HEK293 (cell line): ENCODE measurements at regions not wholly inside any gene's neighbourhood (a gene's known extent, or its start where the extent isn't known, plus 50 kb on each side); places are given as distances from the start of the nearest gene placed in this dataset.

Source experiments
- CTCF ChIA-PET: fragments of 350-600 bp; formaldehyde crosslinking; extraction: SDS; loops from one replicate; lab custom pipeline; 2021; ENCODE audit warnings: antibody characterized with exemption; lab: Yijun Ruan, JAX
- POLR2A ChIA-PET: fragments of 300-600 bp; formaldehyde crosslinking; extraction: SDS; loops from one replicate; lab custom pipeline; 2020; ENCODE audit warnings: antibody characterized with exemption, inconsistent platforms; lab: Yijun Ruan, JAX
- H3K27ac ChIP-seq: fragments of 200-500 bp; sonication (Bioruptor generic); 2 replicates; pipeline ENCODE4 v1.5.1; 2014; ENCODE audit warnings: low read depth, low read length, control low read depth, inconsistent platforms; ENCODE audit errors: extremely low read depth
- H3K36me3 ChIP-seq, 2 experiments: fragments of 200-500 bp in 1 of 2; sonication (Bioruptor generic) in 1 of 2; 1 replicate in 1 of 2; 2 replicates in 1 of 2; pipeline ENCODE4 v1.5.1; 2014 to 2017; ENCODE audit warnings: inconsistent platforms in 2 of 2, low read length in 2 of 2; ENCODE audit not compliant: control insufficient read depth in 2 of 2, insufficient read depth in 1 of 2
- H3K4me1 ChIP-seq: fragments of 200-500 bp; sonication (Bioruptor generic); 2 replicates; pipeline ENCODE4 v1.5.1; 2014; ENCODE audit warnings: mild to moderate bottlenecking, low read length, inconsistent platforms; ENCODE audit not compliant: control insufficient read depth, insufficient read depth
- H3K4me3 ChIP-seq: 2 replicates; pipeline ENCODE4 v1.5.1; 2011; ENCODE audit warnings: low read depth, mild to moderate bottlenecking, control low read depth, low read length, moderate library complexity
- H3K9me3 ChIP-seq: fragments of 200-500 bp; sonication (Bioruptor generic); 2 replicates; pipeline ENCODE4 v1.5.1; 2014; ENCODE audit warnings: low read depth, low read length, inconsistent platforms; ENCODE audit not compliant: control insufficient read depth, insufficient read depth
- BCL11A ChIP-seq: fragments of 450-650 bp; formaldehyde crosslinking; IDR thresholded peaks from 2 replicates; pipeline ENCODE4 v1.5.1; 2016; ENCODE audit warnings: low read depth, missing biosample characterization, missing genetic modification characterization
- BCL6B ChIP-seq: fragments of 450-650 bp; formaldehyde crosslinking; IDR thresholded peaks from 2 replicates; pipeline ENCODE4 v1.5.1; 2017; ENCODE audit warnings: missing biosample characterization, missing genetic modification characterization
- GLI2 ChIP-seq: fragments of 450-650 bp; formaldehyde crosslinking; IDR thresholded peaks from 2 replicates; pipeline ENCODE4; 2017; ENCODE audit warnings: missing biosample characterization, missing genetic modification characterization, low read depth, borderline replicate concordance
- KLF16 ChIP-seq: fragments of 450-650 bp; formaldehyde crosslinking; IDR thresholded peaks from 2 replicates; pipeline ENCODE4 v1.5.1; 2017; ENCODE audit warnings: missing biosample characterization, missing genetic modification characterization
- YY1 ChIP-seq: fragments of 450-650 bp; formaldehyde crosslinking; IDR thresholded peaks from 2 replicates; pipeline ENCODE4 v1.5.1; 2018; ENCODE audit warnings: missing biosample characterization, missing genetic modification characterization
- ZFHX2 ChIP-seq: fragments of 450-650 bp; formaldehyde crosslinking; conservative IDR thresholded peaks from 2 replicates; pipeline ENCODE4 v1.5.1; 2016; ENCODE audit warnings: missing biosample characterization, missing genetic modification characterization
- ZIC2 ChIP-seq: fragments of 450-650 bp; formaldehyde crosslinking; IDR thresholded peaks from 2 replicates; pipeline ENCODE4 v1.5.1; 2016; ENCODE audit warnings: missing biosample characterization, missing genetic modification characterization
- ZNF114 ChIP-seq: fragments of 450-650 bp; formaldehyde crosslinking; IDR thresholded peaks from 2 replicates; pipeline ENCODE4 v1.5.0; 2017; ENCODE audit warnings: missing biosample characterization, missing genetic modification characterization
- ZNF169 ChIP-seq: fragments of 450-650 bp; formaldehyde crosslinking; IDR thresholded peaks from 2 replicates; pipeline ENCODE4 v1.5.1; 2016; ENCODE audit warnings: missing biosample characterization, missing genetic modification characterization
- ZNF18 ChIP-seq: fragments of 450-650 bp; formaldehyde crosslinking; IDR thresholded peaks from 2 replicates; pipeline ENCODE4 v1.5.1; 2016; ENCODE audit warnings: missing biosample characterization, missing genetic modification characterization
- ZNF2 ChIP-seq: fragments of 450-650 bp; formaldehyde crosslinking; IDR thresholded peaks from 2 replicates; pipeline ENCODE4 v1.5.1; 2016; ENCODE audit warnings: missing biosample characterization, missing genetic modification characterization
- ZNF266 ChIP-seq: fragments of 450-650 bp; formaldehyde crosslinking; IDR thresholded peaks from 2 replicates; pipeline ENCODE4 v1.5.1; 2016; ENCODE audit warnings: missing biosample characterization, missing genetic modification characterization, low read depth
- ZNF280D ChIP-seq: fragments of 450-650 bp; formaldehyde crosslinking; IDR thresholded peaks from 2 replicates; pipeline ENCODE4 v1.5.1; 2016; ENCODE audit warnings: missing biosample characterization, missing genetic modification characterization
- ZNF302 ChIP-seq: fragments of 450-650 bp; formaldehyde crosslinking; IDR thresholded peaks from 2 replicates; pipeline ENCODE4 v1.5.1; 2016; ENCODE audit warnings: missing biosample characterization, missing genetic modification characterization, low read depth
- ZNF354C ChIP-seq: fragments of 450-650 bp; formaldehyde crosslinking; IDR thresholded peaks from 2 replicates; pipeline ENCODE4 v1.5.1; 2016; ENCODE audit warnings: missing biosample characterization, missing genetic modification characterization, low read depth, borderline replicate concordance
- ZNF501 ChIP-seq: fragments of 450-650 bp; formaldehyde crosslinking; IDR thresholded peaks from 2 replicates; pipeline ENCODE4 v1.5.1; 2016; ENCODE audit warnings: missing biosample characterization, missing genetic modification characterization
- ZNF513 ChIP-seq: fragments of 450-650 bp; IDR thresholded peaks from 2 replicates; pipeline ENCODE4 v1.5.1; 2018; ENCODE audit warnings: missing biosample characterization, missing genetic modification characterization
- ZNF558 ChIP-seq: fragments of 450-650 bp; formaldehyde crosslinking; IDR thresholded peaks from 2 replicates; pipeline ENCODE4 v1.5.1; 2016; ENCODE audit warnings: missing biosample characterization, missing genetic modification characterization
- ZNF692 ChIP-seq: fragments of 450-650 bp; formaldehyde crosslinking; IDR thresholded peaks from 2 replicates; pipeline ENCODE4 v1.5.1; 2016; ENCODE audit warnings: missing biosample characterization, missing genetic modification characterization
- ZNF792 ChIP-seq: fragments of 450-650 bp; formaldehyde crosslinking; IDR thresholded peaks from 2 replicates; pipeline ENCODE4 v1.5.1; 2016; ENCODE audit warnings: missing biosample characterization, missing genetic modification characterization
- ZNF830 ChIP-seq: fragments of 450-650 bp; IDR thresholded peaks from 2 replicates; pipeline ENCODE4 v1.5.0; 2018; ENCODE audit warnings: missing biosample characterization, missing genetic modification characterization, low read depth, mild to moderate bottlenecking, moderate library complexity
- ZSCAN23 ChIP-seq: fragments of 450-650 bp; formaldehyde crosslinking; IDR thresholded peaks from 2 replicates; pipeline ENCODE4 v1.5.1; 2016; ENCODE audit warnings: missing biosample characterization, missing genetic modification characterization

GRCh38 chr4:16417198-16417597 is 190.9 kb upstream of the TAPT1 start (continued):
- TF ChIP-seq ZNF280D (tag by site-specific recombination): no peak
- no peak for TF ChIP-seq KLF16 (tag by site-specific recombination)

- H3K4me1 ChIP-seq: no peaks in the 10 kb centered on the region
- H3K27ac ChIP-seq: no peak overlapping the region
- H3K36me3 ChIP-seq: no peaks in the 10 kb centered on the region
- POLR2A ChIA-PET: no interaction called here
- CTCF ChIA-PET: no interaction called here
- TF ChIP-seq ZNF302: no peak
- H3K9me3 ChIP-seq: no peaks in the 10 kb centered on the region
- no peak overlapping the region for H3K4me3 ChIP-seq
Observed at GRCh38 chr4:16416601-16417000, 190.3 kb upstream of the TAPT1 start.

- no peak overlapping the region for H3K4me3 ChIP-seq
- no peaks in the 10 kb centered on the region for H3K4me1 ChIP-seq
- H3K9me3 ChIP-seq: no peaks in the 10 kb centered on the region
- CTCF ChIA-PET: interaction anchor here (0.6 kb wide), 1 partner anchor 26 kb away, joined by 3 read pairs; no protein-coding TSS in a partner anchor
- TF ChIP-seq ZNF830 (tag by site-specific recombination) (no peak), ZNF558 (tag by site-specific recombination) (no peak), ZNF513 (tag by site-specific recombination) (no peak), BCL11A (tag by site-specific recombination) (no peak), BCL6B (tag by site-specific recombination) (no peak), ZNF114 (no peak), ZFHX2 (tag by site-specific recombination) (no peak), ZSCAN23 (no peak), ZNF18 (tag by site-specific recombination) (no peak), YY1 (tag by site-specific recombination) (no peak), ZNF501 (tag by site-specific recombination) (no peak), ZIC2 (tag by site-specific recombination) (no peak), ZNF354C (no peak), ZNF169 (no peak), ZNF2 (tag by site-specific recombination) (no peak), ZNF692 (no peak), GLI2 (tag by site-specific recombination) (no peak), ZNF266 (tag by site-specific recombination) (no peak), ZNF792 (tag by site-specific recombination) (no peak)
- no peaks in the 10 kb centered on the region for H3K36me3 ChIP-seq
- POLR2A ChIA-PET: no interaction called here
- H3K27ac ChIP-seq: no peak overlapping the region
Observed at GRCh38 chr4:16415751-16416150, 189.5 kb upstream of the TAPT1 start.
